Mammary epithelial cell (primary cell): ENCODE measurements at regions not wholly inside any gene's neighbourhood (a gene's known extent, or its start where the extent isn't known, plus 50 kb on each side); places are given as distances from the start of the nearest gene placed in this dataset.

Experiments used
- CTCF ChIP-seq, 2 donors: IDR thresholded peaks in 1 of 2; conservative IDR thresholded peaks in 1 of 2; 2 replicates each; pipeline ENCODE4 v1.5.1; 2011 to 2012; ENCODE audit warnings: inconsistent platforms in 2 of 2, low read length in 2 of 2, mild to moderate bottlenecking in 2 of 2, control low read depth in 1 of 2, low read depth in 1 of 2; ENCODE audit not compliant: insufficient read depth in 1 of 2; ENCODE audit errors: extremely low read depth in 1 of 2
- EZH2 ChIP-seq: IDR thresholded peaks from 2 replicates; pipeline ENCODE4 v1.6.1; 2012; ENCODE audit warnings: low read length, inconsistent platforms, borderline replicate concordance

GRCh38 chr16:62088731-62089410, 52.6 kb upstream of the CDH8 start:
- no peak for TF ChIP-seq CTCF (conservative IDR thresholded peaks at IDR 0.05 in 1 of 2, IDR thresholded peaks at IDR 0.05 in 1 of 2; ENCODE audit: extremely low read depth in 1 of 2, insufficient read depth in 1 of 2, low read depth in 1 of 2, low read length in 2 of 2)
- no peak for TF ChIP-seq EZH2
